ENCODE measurements at regions not wholly inside any gene's neighbourhood (a gene's known extent, or its start where the extent isn't known, plus 50 kb on each side); places are given as distances from the start of the nearest gene placed in this dataset.

DNA sequence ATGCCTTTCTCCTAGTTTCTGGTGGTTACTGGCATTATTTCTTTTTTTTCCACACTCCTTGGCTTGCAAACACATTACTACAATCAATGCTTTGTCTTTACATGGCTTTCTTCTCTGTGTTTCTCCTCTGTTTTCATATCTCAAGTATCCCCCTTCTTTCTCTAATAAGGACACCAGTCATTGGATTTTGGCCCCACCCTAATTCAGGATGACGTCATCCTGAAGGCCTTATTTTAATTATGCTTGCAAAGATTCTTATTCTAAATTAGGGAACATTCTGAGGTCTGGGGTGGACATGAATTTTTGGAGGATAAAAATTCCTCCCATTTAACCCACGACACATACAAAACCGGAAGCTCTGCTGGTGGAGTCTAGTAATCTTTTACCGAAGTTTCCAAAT, 1556.6 kb downstream of the DPP10 start:
- TF ChIP-seq CTCF (IDR thresholded peaks at IDR 0.05) (no peak), POLR2AphosphoS5 (IDR thresholded peaks at IDR 0.05) (no peak), POLR2A (IDR thresholded peaks at IDR 0.05) (no peak)

All from transverse colon (tissue), 4 donors.